Peyer's patch (tissue), 4 donors: ENCODE measurements at regions not wholly inside any gene's neighbourhood (a gene's known extent, or its start where the extent isn't known, plus 50 kb on each side); places are given as distances from the start of the nearest gene placed in this dataset.

Experiments
- DNase-seq, 3 donors: peaks; one replicate each; pipeline ENCODE4 v3.0.0-alpha.2; 2017 to 2019
- H3K27ac ChIP-seq, 4 donors: fragments of 200-600 bp; sonication (generic); one replicate each; pipeline ENCODE4 v1.5.1; 2016 to 2019
- H3K27me3 ChIP-seq, 2 donors: fragments of 200-600 bp; sonication (generic); one replicate each; pipeline ENCODE4 v1.5.1; 2019
- H3K36me3 ChIP-seq, 3 donors: fragments of 200-600 bp; sonication (generic); one replicate each; pipeline ENCODE4 v1.5.1; 2016 to 2019
- H3K4me1 ChIP-seq, 4 donors: fragments of 200-600 bp; sonication (generic); one replicate each; pipeline ENCODE4 v1.5.1; 2016 to 2019
- H3K4me3 ChIP-seq, 4 donors: fragments of 200-600 bp; sonication (generic); 1 replicate in 3 of 4; 2 replicates in 1 of 4; pipeline ENCODE4 v1.5.1; 2016 to 2019; ENCODE audit warnings: mild to moderate bottlenecking in 1 of 4
- H3K9me3 ChIP-seq, 4 donors: fragments of 200-600 bp; sonication (generic); one replicate each; pipeline ENCODE4 v1.5.1; 2016 to 2019; ENCODE audit warnings: mild to moderate bottlenecking in 1 of 4
- CTCF ChIP-seq, 6 experiments: fragments of 450-650 bp in 4 of 6; fragments of 200-600 bp in 2 of 6; sonication (generic) in 1 of 6; IDR thresholded peaks; one replicate each; pipeline ENCODE4 v1.5.1; 2017 to 2019; ENCODE audit warnings: antibody characterized with exemption in 6 of 6, mild to moderate bottlenecking in 3 of 6, moderate library complexity in 1 of 6
- POLR2A ChIP-seq, 2 donors: fragments of 450-650 bp; IDR thresholded peaks; one replicate each; pipeline ENCODE4 v1.5.1; 2017; ENCODE audit warnings: antibody characterized with exemption in 2 of 2, mild to moderate bottlenecking in 2 of 2, moderate library complexity in 2 of 2

DNA sequence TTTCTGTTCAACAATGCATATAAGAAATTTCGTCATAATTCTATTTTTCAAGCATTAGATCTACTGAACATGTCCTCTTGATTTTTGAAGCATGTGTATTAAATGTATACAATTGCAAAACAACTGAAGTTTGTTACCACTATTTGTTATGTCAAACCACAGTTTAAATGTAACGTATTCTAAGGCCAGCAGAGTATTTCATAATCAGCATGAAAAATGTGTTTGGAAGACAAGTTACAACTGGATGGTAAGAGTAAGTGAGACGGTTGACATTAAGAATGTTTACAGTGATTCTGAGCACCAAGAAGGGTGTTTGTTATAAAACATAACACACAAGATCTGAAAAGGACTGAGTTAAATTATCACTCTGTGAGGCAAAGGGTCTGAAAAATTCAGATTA is 738.4 kb downstream of the PLOD2 start:
- TF ChIP-seq CTCF (IDR thresholded peaks at IDR 0.05) (no peak), POLR2A (IDR thresholded peaks at IDR 0.05) (no peak)
- H3K4me3 ChIP-seq = no peak overlapping the region
- H3K27me3 ChIP-seq = no peaks in the 10 kb centered on the region
- H3K9me3 ChIP-seq = no peaks in the 10 kb centered on the region
- H3K4me1 ChIP-seq = no peaks in the 10 kb centered on the region
- no peak for DNase-seq
- no peak overlapping the region for H3K27ac ChIP-seq
- H3K36me3 ChIP-seq = no peaks in the 10 kb centered on the region

DNA sequence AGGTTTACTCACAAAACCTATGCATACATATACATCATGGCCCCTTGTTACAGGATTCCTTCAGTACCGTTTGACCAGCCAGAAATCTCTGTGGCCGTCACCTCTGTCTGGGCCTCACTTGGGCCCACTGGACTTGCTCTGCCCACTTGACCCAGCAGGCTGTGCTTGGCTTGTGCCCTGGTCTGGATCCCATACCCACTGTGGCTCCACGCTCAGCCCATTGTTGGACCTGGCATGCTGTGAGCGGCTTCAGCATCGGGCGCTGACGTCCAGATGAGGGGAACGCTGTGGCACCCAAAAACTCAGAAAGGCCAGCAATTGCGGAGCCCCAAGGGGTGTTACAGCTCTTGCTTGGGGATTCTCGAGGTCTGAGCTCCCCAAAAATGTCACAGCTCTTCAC is 733.6 kb downstream of the PLOD2 start:
- TF ChIP-seq POLR2A (IDR thresholded peaks at IDR 0.05) (no peak), CTCF (IDR thresholded peaks at IDR 0.05) (no peak)
- no peak for DNase-seq
- Histone ChIP-seq H3K9me3 (no peaks in the 10 kb centered on the region), H3K4me1 (no peaks in the 10 kb centered on the region), H3K27ac (no peak overlapping the region), H3K36me3 (no peaks in the 10 kb centered on the region), H3K27me3 (no peaks in the 10 kb centered on the region), H3K4me3 (no peak overlapping the region)

DNA sequence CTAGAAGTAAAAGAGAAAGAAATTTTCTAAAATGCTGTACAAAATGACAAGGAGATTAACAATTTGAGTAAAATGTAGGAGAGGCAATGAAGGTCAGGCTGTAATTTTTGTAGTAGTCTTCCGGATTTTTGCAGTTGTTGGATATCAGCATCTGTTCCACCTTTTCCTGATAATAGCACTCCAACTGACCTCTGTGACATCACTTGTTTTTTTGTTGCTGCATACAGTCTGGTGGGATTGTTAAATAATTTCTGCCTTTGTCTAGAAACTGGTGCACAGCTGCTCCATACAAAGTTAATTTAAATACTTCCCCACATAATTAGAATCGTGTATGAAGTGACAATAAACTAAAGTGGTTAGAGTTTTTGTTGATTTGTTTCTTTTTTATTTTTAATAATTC is 731.4 kb downstream of the PLOD2 start:
- Histone ChIP-seq H3K9me3 (no peaks in the 10 kb centered on the region), H3K27me3 (no peaks in the 10 kb centered on the region), H3K4me1 (no peaks in the 10 kb centered on the region), H3K36me3 (no peaks in the 10 kb centered on the region), H3K4me3 (no peak overlapping the region), H3K27ac (no peak overlapping the region)
- TF ChIP-seq POLR2A (IDR thresholded peaks at IDR 0.05) (no peak), CTCF (IDR thresholded peaks at IDR 0.05) (no peak)
- no peak for DNase-seq

DNA sequence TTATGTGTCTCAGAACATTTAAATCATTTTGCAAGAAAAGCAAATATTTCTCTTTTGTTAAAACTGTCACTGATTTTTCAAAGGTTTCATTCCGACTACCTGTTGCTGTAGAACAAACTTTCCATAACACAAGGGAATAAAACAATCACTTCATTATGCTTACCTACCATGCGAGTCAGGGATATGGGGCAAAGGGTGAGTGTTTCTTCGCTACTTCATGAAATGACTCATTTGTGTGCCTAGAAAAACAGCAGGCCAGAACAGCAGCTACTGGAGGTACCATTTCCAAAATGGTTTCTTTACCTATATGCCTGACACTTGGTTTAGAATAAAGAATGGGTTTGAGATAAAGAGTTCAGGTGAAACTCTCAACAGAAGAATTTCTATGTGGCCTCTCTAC is 712.5 kb downstream of the PLOD2 start:
- Histone ChIP-seq H3K4me3 (no peak overlapping the region), H3K27ac (no peak overlapping the region), H3K4me1 (no peaks in the 10 kb centered on the region), H3K27me3 (no peaks in the 10 kb centered on the region), H3K9me3 (no peaks in the 10 kb centered on the region), H3K36me3 (no peaks in the 10 kb centered on the region)
- no peak for DNase-seq
- no peak for TF ChIP-seq POLR2A (IDR thresholded peaks at IDR 0.05)
- no peak for TF ChIP-seq CTCF (IDR thresholded peaks at IDR 0.05)

GRCh38 chr3:145450018-145450682 is 710.8 kb downstream of the PLOD2 start:
- H3K4me1 ChIP-seq = no peaks in the 10 kb centered on the region
- H3K27ac ChIP-seq = no peak overlapping the region
- DNase-seq = no peak
- no peaks in the 10 kb centered on the region for H3K9me3 ChIP-seq
- H3K36me3 ChIP-seq = no peaks in the 10 kb centered on the region
- TF ChIP-seq POLR2A (IDR thresholded peaks at IDR 0.05) = no peak
- TF ChIP-seq CTCF (IDR thresholded peaks at IDR 0.05) = no peak
- H3K27me3 ChIP-seq = no peaks in the 10 kb centered on the region
- no peak overlapping the region for H3K4me3 ChIP-seq
